SU-DHL-6 (cell line): ENCODE measurements at regions not wholly inside any gene's neighbourhood (a gene's known extent, or its start where the extent isn't known, plus 50 kb on each side); places are given as distances from the start of the nearest gene placed in this dataset.

Experiments used
- H2AFZ ChIP-seq: fragments of 200-600 bp; sonication (generic); 2 replicates; pipeline ENCODE4 v1.6.1; 2014; ENCODE audit warnings: low read depth, mild to moderate bottlenecking, moderate library complexity, mixed read lengths, antibody characterized with exemption, low read length; ENCODE audit not compliant: severe bottlenecking
- H3F3A ChIP-seq: fragments of 200-600 bp; shearing (Covaris generic); 2 replicates; pipeline ENCODE4 v1.6.0; 2016; ENCODE audit warnings: antibody characterized with exemption, mild to moderate bottlenecking; ENCODE audit not compliant: insufficient read depth
- H3K27ac ChIP-seq: fragments of 200-600 bp; sonication (generic); 2 replicates; pipeline ENCODE4 v1.5.1; 2016; ENCODE audit warnings: low read depth, mild to moderate bottlenecking, low read length, moderate library complexity, mixed read lengths
- H3K27me3 ChIP-seq: fragments of 200-600 bp; sonication (generic), shearing (Covaris generic); 2 replicates; pipeline ENCODE4 v1.6.0; 2014; ENCODE audit warnings: mild to moderate bottlenecking, low read length
- H3K36me3 ChIP-seq: fragments of 200-600 bp; sonication (generic); 2 replicates; pipeline ENCODE4 v1.6.1; 2014; ENCODE audit warnings: mild to moderate bottlenecking, low read length, mixed read lengths
- H3K4me2 ChIP-seq: fragments of 300-600, 200-600 bp; shearing (Covaris generic), sonication (generic); 2 replicates; pipeline ENCODE4 v1.6.0; 2014; ENCODE audit warnings: low read length, low read depth, mild to moderate bottlenecking; ENCODE audit not compliant: poor library complexity, severe bottlenecking
- H3K4me3 ChIP-seq: fragments of 200-600 bp; sonication (generic); 2 replicates; pipeline ENCODE4 v1.5.1; 2014; ENCODE audit warnings: antibody characterized with exemption, low read length, mild to moderate bottlenecking, mixed read lengths; ENCODE audit not compliant: insufficient read depth, poor library complexity, severe bottlenecking
- H3K79me2 ChIP-seq: fragments of 200-600 bp; sonication (generic); 2 replicates; pipeline ENCODE4 v1.6.1; 2014; ENCODE audit warnings: mild to moderate bottlenecking, low read length, moderate library complexity; ENCODE audit not compliant: insufficient read depth
- H3K9ac ChIP-seq: fragments of 200-600 bp; sonication (generic); 2 replicates; pipeline ENCODE4 v1.7.0; 2014; ENCODE audit warnings: mild to moderate bottlenecking, low read length
- H3K9me2 ChIP-seq: fragments of 200-600 bp; sonication (generic); replicated peaks from 2 replicates; pipeline ENCODE4 v1.6.1; 2014; ENCODE audit warnings: low read length; ENCODE audit not compliant: insufficient read depth
- H3K9me3 ChIP-seq: fragments of 200-600 bp; sonication (generic); 2 replicates; pipeline ENCODE4 v1.6.1; 2014; ENCODE audit warnings: low read length, mixed read lengths; ENCODE audit not compliant: insufficient read depth
- H4K20me1 ChIP-seq: fragments of 200-600 bp; sonication (generic); 2 replicates; pipeline ENCODE4 v1.6.1; 2014; ENCODE audit warnings: low read depth, mild to moderate bottlenecking, antibody characterized with exemption, low read length, moderate library complexity, mixed read lengths
- CTCF ChIP-seq: fragments of 200-600 bp; sonication (generic); IDR thresholded peaks from one replicate; pipeline ENCODE4 v1.5.1; 2017; ENCODE audit warnings: antibody characterized with exemption, mild to moderate bottlenecking, low read length, moderate library complexity; ENCODE audit not compliant: insufficient read depth, poor library complexity, severe bottlenecking
- EZH2phosphoT487 ChIP-seq: fragments of 200-600 bp; sonication (generic), shearing (Covaris generic); conservative IDR thresholded peaks from 2 replicates; pipeline ENCODE4 v1.6.1; 2018; ENCODE audit warnings: mild to moderate bottlenecking, antibody characterized with exemption, low read length, moderate library complexity, mixed read lengths

GRCh38 chr1:47491341-47491753 lies 53.5 kb downstream of the FOXD2 start:
- no peak overlapping the region for H3K4me3 ChIP-seq
- H3K9ac ChIP-seq = no peak overlapping the region
- H3K9me2 ChIP-seq = no peaks in the 10 kb centered on the region
- no peaks in the 10 kb centered on the region for H3K9me3 ChIP-seq
- H3K27me3 ChIP-seq = no peaks in the 10 kb centered on the region
- H4K20me1 ChIP-seq = no peaks in the 10 kb centered on the region
- H3K79me2 ChIP-seq = no peaks in the 10 kb centered on the region
- H2AFZ ChIP-seq = no peak overlapping the region
- TF ChIP-seq EZH2phosphoT487 = no peak
- no peaks in the 10 kb centered on the region for H3F3A ChIP-seq
- H3K4me2 ChIP-seq = no peak overlapping the region
- H3K36me3 ChIP-seq = no peaks in the 10 kb centered on the region
- no peak overlapping the region for H3K27ac ChIP-seq

- H3K79me2 ChIP-seq = no peaks in the 10 kb centered on the region
- H3K4me2 ChIP-seq = no peak overlapping the region
- H2AFZ ChIP-seq = no peak overlapping the region
- H4K20me1 ChIP-seq = no peaks in the 10 kb centered on the region
- H3K27ac ChIP-seq = no peak overlapping the region
- H3K36me3 ChIP-seq = no peaks in the 10 kb centered on the region
- no peak overlapping the region for H3K9ac ChIP-seq
- H3K4me3 ChIP-seq = no peak overlapping the region
- no peaks in the 10 kb centered on the region for H3K9me2 ChIP-seq
- TF ChIP-seq CTCF (no peak), EZH2phosphoT487 (no peak)
- no peaks in the 10 kb centered on the region for H3K27me3 ChIP-seq
- H3K9me3 ChIP-seq = no peaks in the 10 kb centered on the region
- no peaks in the 10 kb centered on the region for H3F3A ChIP-seq
These were observed 57.4 kb downstream of the FOXD2 start for GRCh38 chr1:47495176-47495713.

- no peak for TF ChIP-seq EZH2phosphoT487
- no peak for TF ChIP-seq CTCF
- Histone ChIP-seq H2AFZ (no peak overlapping the region), H3K9ac (no peak overlapping the region), H3K27ac (no peak overlapping the region), H3K4me2 (no peak overlapping the region), H3K4me3 (no peak overlapping the region), H3F3A (no peaks in the 10 kb centered on the region), H3K9me2 (no peaks in the 10 kb centered on the region), H3K79me2 (no peaks in the 10 kb centered on the region), H3K27me3 (no peaks in the 10 kb centered on the region), H3K36me3 (no peaks in the 10 kb centered on the region), H3K9me3 (no peaks in the 10 kb centered on the region), H4K20me1 (no peaks in the 10 kb centered on the region)
These were observed 60.7 kb downstream of the FOXD2 start for GRCh38 chr1:47498551-47498950.

- no peak overlapping the region for H3K27ac ChIP-seq
- no peaks in the 10 kb centered on the region for H3K79me2 ChIP-seq
- no peak overlapping the region for H2AFZ ChIP-seq
- no peak overlapping the region for H3K9ac ChIP-seq
- H3K36me3 ChIP-seq = no peaks in the 10 kb centered on the region
- H3K4me3 ChIP-seq = no peak overlapping the region
- H3K9me2 ChIP-seq = no peaks in the 10 kb centered on the region
- H3K4me2 ChIP-seq = no peak overlapping the region
- no peaks in the 10 kb centered on the region for H3K27me3 ChIP-seq
- H3F3A ChIP-seq = no peaks in the 10 kb centered on the region
- H3K9me3 ChIP-seq = no peaks in the 10 kb centered on the region
- TF ChIP-seq CTCF (no peak), EZH2phosphoT487 (no peak)
- no peaks in the 10 kb centered on the region for H4K20me1 ChIP-seq
These were observed 63.2 kb downstream of the FOXD2 start for GRCh38 chr1:47501069-47501468.
